NT2/D1 (cell line): ENCODE measurements at regions not wholly inside any gene's neighbourhood (a gene's known extent, or its start where the extent isn't known, plus 50 kb on each side); places are given as distances from the start of the nearest gene placed in this dataset.

Source experiments
- SUZ12 ChIP-seq: IDR thresholded peaks from 2 replicates; pipeline ENCODE4 v1.6.1; 2011; ENCODE audit not compliant: insufficient read length, insufficient read depth; ENCODE audit errors: extremely low read depth
- YY1 ChIP-seq: IDR thresholded peaks from 2 replicates; pipeline ENCODE4 v1.6.1; 2011; ENCODE audit not compliant: insufficient read length, insufficient read depth
- ZNF274 ChIP-seq: IDR thresholded peaks from 2 replicates; pipeline ENCODE4 v1.6.1; 2011; ENCODE audit warnings: mild to moderate bottlenecking, low read depth, low read length

DNA sequence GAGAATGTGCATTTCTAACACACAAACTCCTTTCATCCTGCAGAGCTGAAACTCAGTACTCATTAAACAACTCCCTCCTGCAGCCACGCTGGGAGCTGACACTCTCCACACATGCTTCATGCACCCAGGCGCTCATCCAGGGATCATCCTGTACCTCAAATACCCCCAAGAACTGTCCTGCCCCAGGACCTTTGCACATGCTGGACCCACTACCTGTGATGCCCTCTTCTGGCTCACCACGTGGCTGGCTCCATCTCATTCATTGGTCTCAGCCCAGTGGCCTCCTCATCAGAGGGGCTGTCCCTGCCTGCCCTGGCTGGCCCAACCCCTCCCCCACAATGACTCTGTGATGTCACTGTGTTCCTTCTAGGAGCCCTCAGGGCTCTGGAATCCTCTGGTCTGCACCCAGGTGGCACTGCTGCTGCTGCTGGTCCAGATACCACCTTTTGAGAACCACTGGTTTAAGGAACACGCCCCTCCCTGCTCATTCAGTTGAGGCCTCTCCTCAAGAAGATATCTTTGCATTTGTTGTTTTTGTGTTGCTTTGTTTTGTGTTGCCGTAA, 160.9 kb upstream of the FOXF1 start:
- TF ChIP-seq ZNF274 (no peak), SUZ12 (no peak), YY1 (no peak)
